Left lung (tissue), 4 donors: ENCODE measurements at regions not wholly inside any gene's neighbourhood (a gene's known extent, or its start where the extent isn't known, plus 50 kb on each side); places are given as distances from the start of the nearest gene placed in this dataset.

Experiments
- ATAC-seq: fragments of 200-7000 bp; cut with Tn5 transposase; one replicate; pipeline ENCODE4 v1.9.1; 2020; ENCODE audit warnings: moderate library complexity
- DNase-seq, 4 donors: peaks; one replicate each; pipeline ENCODE4 v3.0.0-alpha.2; 2013 to 2020
- H3K27ac ChIP-seq, 2 donors: fragments of 200-600 bp; sonication (generic) in 1 of 2; one replicate each; pipeline versions ENCODE4 v1.5.0 to v1.8.0; 2020 to 2021
- H3K27me3 ChIP-seq, 2 donors: fragments of 200-600 bp; sonication (generic) in 1 of 2; one replicate each; pipeline versions ENCODE4 v1.5.0 to v1.8.0; 2020 to 2021
- H3K36me3 ChIP-seq, 2 donors: fragments of 200-600 bp; sonication (generic) in 1 of 2; one replicate each; pipeline versions ENCODE4 v1.5.0 to v1.8.0; 2020 to 2021
- H3K4me1 ChIP-seq, 2 donors: fragments of 200-600 bp; one replicate each; pipeline ENCODE4 v1.8.0; 2021
- H3K4me3 ChIP-seq, 2 donors: fragments of 200-600 bp; sonication (generic) in 1 of 2; one replicate each; pipeline versions ENCODE4 v1.5.0 to v1.8.0; 2020 to 2021; ENCODE audit warnings: mild to moderate bottlenecking in 1 of 2
- H3K9me3 ChIP-seq, 2 donors: fragments of 200-600 bp; sonication (generic) in 1 of 2; one replicate each; pipeline versions ENCODE4 v1.5.0 to v1.8.0; 2020 to 2021
- CTCF ChIP-seq, 2 donors: fragments of 200-600 bp; sonication (generic) in 1 of 2; IDR thresholded peaks; one replicate each; pipeline versions ENCODE4 v1.5.0 to v1.8.0; 2021; ENCODE audit warnings: antibody characterized with exemption in 2 of 2
- intact Hi-C, 2 donors: fragments of 100-400 bp; cut with DNase I; formaldehyde crosslinking; loops; one replicate each; pipeline versions ENCODE4 v1.11.2 to v1.14.2; 2022
- donor health status: DM: no; HTN: yes; CAD: no.
- donor health status: DM: no; HTN: no; CAD: no.

DNA sequence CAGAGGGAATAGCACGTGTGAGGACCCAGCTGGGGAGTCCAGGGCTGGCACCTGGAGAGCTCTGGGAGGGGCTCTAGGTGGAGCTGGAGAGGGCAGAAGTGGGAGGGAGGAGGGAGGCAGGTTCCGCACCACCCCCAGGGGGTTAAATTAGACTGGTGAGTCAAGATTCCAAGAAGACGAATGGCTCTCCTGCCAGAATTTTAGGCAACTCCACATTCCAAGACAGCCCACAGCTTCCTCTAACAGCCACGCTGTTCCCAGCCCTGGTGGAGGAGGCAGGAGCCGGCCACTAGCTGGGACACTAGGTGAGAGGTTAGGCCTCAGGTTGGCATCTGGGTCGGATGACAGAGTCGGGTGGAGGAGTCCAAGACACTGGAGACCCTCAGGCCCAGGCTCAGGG is 60.2 kb downstream of the TFAP2C start:
- Histone ChIP-seq H3K4me1 (no peaks in the 10 kb centered on the region), H3K27me3 (peaks cover 0 to 67% of the 10 kb centered on the region in 2 donors), H3K27ac (no peak overlapping the region), H3K9me3 (no peaks in the 10 kb centered on the region), H3K4me3 (no peak overlapping the region), H3K36me3 (no peaks in the 10 kb centered on the region)
- intact Hi-C loops = no loop called here
- DNase-seq (peak in 1 of 4 donors; percentile 36), ATAC-seq (peak; percentile 76)
- no peak for TF ChIP-seq CTCF (IDR thresholded peaks at IDR 0.05)

GRCh38 chr20:56689852-56690485 is 60.9 kb downstream of the TFAP2C start:
- Histone ChIP-seq H3K27ac (no peak overlapping the region), H3K4me3 (no peak overlapping the region), H3K9me3 (no peaks in the 10 kb centered on the region), H3K36me3 (no peaks in the 10 kb centered on the region), H3K27me3 (peaks cover 0 to 61% of the 10 kb centered on the region in 2 donors), H3K4me1 (no peaks in the 10 kb centered on the region)
- intact Hi-C loops = no loop called here
- DNase-seq = no peak
- ATAC-seq = peak; percentile 9
- TF ChIP-seq CTCF (IDR thresholded peaks at IDR 0.05) = no peak

- TF ChIP-seq CTCF (IDR thresholded peaks at IDR 0.05) = no peak
- ATAC-seq (no peak), DNase-seq (no peak)
- Histone ChIP-seq H3K4me1 (no peaks in the 10 kb centered on the region), H3K36me3 (no peaks in the 10 kb centered on the region), H3K27me3 (peaks cover 0 to 57% of the 10 kb centered on the region in 2 donors), H3K27ac (no peak overlapping the region), H3K9me3 (no peaks in the 10 kb centered on the region), H3K4me3 (no peak overlapping the region)
- intact Hi-C loops = no loop called here
These were observed 61.5 kb downstream of the TFAP2C start for GRCh38 chr20:56690531-56691175.

DNA sequence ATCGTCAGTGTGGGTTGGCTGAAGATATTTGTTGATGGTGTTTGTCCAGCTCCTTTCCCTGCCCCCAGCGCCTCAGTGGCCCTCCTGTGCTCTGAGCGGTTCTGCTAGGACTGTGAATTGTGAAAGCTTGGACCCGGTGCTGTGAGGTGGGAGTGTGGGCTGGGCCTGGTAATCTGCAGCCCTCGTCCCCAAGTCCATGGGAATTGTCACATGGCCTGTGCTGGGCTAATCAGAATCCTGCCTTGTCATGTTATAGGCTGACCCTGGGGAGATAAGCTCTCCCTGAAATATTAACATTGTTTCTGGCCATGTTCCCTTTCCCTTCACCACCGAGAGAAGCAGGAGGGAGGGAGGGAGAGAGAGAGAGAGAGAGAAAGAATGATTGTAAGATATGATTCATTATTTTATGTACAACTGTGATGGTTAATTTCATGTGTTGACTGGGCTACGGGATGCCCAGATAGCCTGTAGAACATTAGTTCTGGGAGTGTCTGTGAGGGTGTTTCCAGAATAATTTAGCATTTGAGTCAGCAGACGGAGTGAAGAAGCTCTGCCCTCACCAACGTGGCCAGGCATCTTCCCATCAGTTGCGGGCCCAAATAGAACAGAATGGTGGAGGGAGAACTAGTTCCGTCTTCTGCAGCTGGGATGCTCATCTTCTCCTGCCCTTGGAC is 62.4 kb downstream of the TFAP2C start:
- TF ChIP-seq CTCF (IDR thresholded peaks at IDR 0.05) = no peak
- no peaks in the 10 kb centered on the region for H3K9me3 ChIP-seq
- no peak overlapping the region for H3K27ac ChIP-seq
- H3K27me3 ChIP-seq = peaks cover 0 to 50% of the 10 kb centered on the region in 2 donors
- intact Hi-C loops = no loop called here
- no peak for DNase-seq
- H3K4me1 ChIP-seq = no peaks in the 10 kb centered on the region
- no peak overlapping the region for H3K4me3 ChIP-seq
- no peaks in the 10 kb centered on the region for H3K36me3 ChIP-seq
- ATAC-seq = no peak

DNA sequence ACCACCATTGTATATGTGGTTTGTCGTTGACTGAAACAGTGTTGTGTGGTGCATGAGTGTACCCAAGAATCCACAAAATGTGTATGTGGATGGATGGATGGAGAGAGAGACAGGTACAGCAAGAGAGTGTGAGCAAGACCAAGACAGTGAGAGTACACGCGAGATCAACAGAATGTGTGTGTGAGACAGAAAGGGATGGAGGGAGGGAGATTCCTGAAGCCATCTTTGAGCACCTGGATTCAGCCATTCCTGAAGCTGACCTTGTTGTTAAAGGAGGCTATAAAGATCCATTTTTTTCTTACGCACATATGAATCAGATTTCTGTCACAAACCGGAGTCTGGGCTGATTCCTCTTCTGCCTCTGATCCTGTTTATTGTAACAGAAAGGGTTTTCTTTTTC is 64.1 kb downstream of the TFAP2C start:
- Histone ChIP-seq H3K4me3 (no peak overlapping the region), H3K36me3 (no peaks in the 10 kb centered on the region), H3K9me3 (no peaks in the 10 kb centered on the region), H3K4me1 (no peaks in the 10 kb centered on the region), H3K27ac (no peak overlapping the region), H3K27me3 (peaks cover 0 to 38% of the 10 kb centered on the region in 2 donors)
- no peak for TF ChIP-seq CTCF (IDR thresholded peaks at IDR 0.05)
- intact Hi-C loops = no loop called here
- ATAC-seq (no peak), DNase-seq (no peak)
